GM23338 (cell line): ENCODE measurements at regions not wholly inside any gene's neighbourhood (a gene's known extent, or its start where the extent isn't known, plus 50 kb on each side); places are given as distances from the start of the nearest gene placed in this dataset.

Experiments
- ATAC-seq: fragments of 200-7000 bp; cut with Tn5 transposase; 3 replicates; pipeline ENCODE4 v1.9.1; 2020
- DNase-seq: peaks from one replicate; pipeline ENCODE4 v3.0.0-alpha.2; 2015; ENCODE audit warnings: low spot score
- H2AFZ ChIP-seq: fragments of 200-600 bp; sonication (generic); 2 replicates; pipeline ENCODE4 v1.8.0; 2016; ENCODE audit warnings: antibody characterized with exemption, mild to moderate bottlenecking, moderate library complexity
- H3F3A ChIP-seq: fragments of 200-600 bp; sonication (generic); replicated peaks from 2 replicates; pipeline ENCODE4 v1.8.0; 2017; ENCODE audit warnings: antibody characterized with exemption, mixed run types, low read depth
- H3K27ac ChIP-seq: fragments of 200-600 bp; sonication (generic); 2 replicates; pipeline ENCODE4 v1.6.1; 2016; ENCODE audit warnings: low read depth
- H3K27me3 ChIP-seq: fragments of 200-600 bp; sonication (generic); 2 replicates; pipeline ENCODE4 v1.8.0; 2016; ENCODE audit warnings: mild to moderate bottlenecking, mixed run types, moderate library complexity; ENCODE audit not compliant: insufficient read depth
- H3K36me3 ChIP-seq: fragments of 200-600 bp; sonication (generic); 2 replicates; pipeline ENCODE4 v1.8.0; 2016; ENCODE audit warnings: mild to moderate bottlenecking; ENCODE audit not compliant: insufficient read depth
- H3K4me1 ChIP-seq: fragments of 200-600 bp; sonication (generic); 2 replicates; pipeline ENCODE4 v1.8.0; 2016; ENCODE audit warnings: mild to moderate bottlenecking, moderate library complexity; ENCODE audit not compliant: insufficient read depth
- H3K4me2 ChIP-seq: fragments of 200-600 bp; sonication (generic); 2 replicates; pipeline ENCODE4 v1.7.1; 2017; ENCODE audit warnings: mixed run types
- H3K4me3 ChIP-seq: fragments of 200-600 bp; sonication (generic); 2 replicates; pipeline ENCODE4 v1.6.1; 2016; ENCODE audit warnings: mixed run types
- H3K79me2 ChIP-seq: fragments of 200-600 bp; sonication (generic); replicated peaks from 2 replicates; pipeline ENCODE4 v1.8.0; 2017; ENCODE audit warnings: mild to moderate bottlenecking; ENCODE audit not compliant: insufficient read depth
- H3K9me2 ChIP-seq: fragments of 200-600 bp; sonication (generic); 2 replicates; pipeline ENCODE4 v1.8.0; 2017; ENCODE audit not compliant: insufficient read depth
- H4K20me1 ChIP-seq: fragments of 200-600 bp; sonication (generic); replicated peaks from 2 replicates; pipeline ENCODE4 v1.8.0; 2017; ENCODE audit warnings: mild to moderate bottlenecking; ENCODE audit not compliant: insufficient read depth
- H3K27ac Mint-ChIP-seq: 2 replicates; pipeline ENCODE4 v1.8.0; 2020; ENCODE audit warnings: inconsistent platforms, mild to moderate bottlenecking, moderate library complexity, mixed read lengths
- H3K27me3 Mint-ChIP-seq: 3 replicates; pipeline ENCODE4 v1.8.0; 2022; ENCODE audit warnings: low read depth, mild to moderate bottlenecking, moderate library complexity, mixed read lengths, inconsistent platforms; ENCODE audit not compliant: insufficient read depth, poor library complexity
- H3K36me3 Mint-ChIP-seq: 3 replicates; pipeline ENCODE4 v1.8.0; 2021; ENCODE audit warnings: low read depth, mild to moderate bottlenecking, inconsistent platforms, moderate library complexity, mixed read lengths
- H3K4me1 Mint-ChIP-seq: 3 replicates; pipeline ENCODE4 v1.8.0; 2020; ENCODE audit warnings: mild to moderate bottlenecking, inconsistent platforms, mixed read lengths
- H3K4me3 Mint-ChIP-seq: 3 replicates; pipeline ENCODE4 v1.8.0; 2021; ENCODE audit warnings: moderate library complexity, mild to moderate bottlenecking, inconsistent platforms, mixed read lengths
- H3K9me3 Mint-ChIP-seq: 3 replicates; pipeline ENCODE4 v1.8.0; 2020; ENCODE audit warnings: moderate library complexity, mild to moderate bottlenecking, inconsistent platforms, mixed read lengths
- CREB1 ChIP-seq: fragments of 250-450 bp; sonication (Bioruptor Pico); IDR thresholded peaks from 2 replicates; pipeline ENCODE4 v1.5.0; 2020; ENCODE audit warnings: low read depth, mild to moderate bottlenecking, moderate library complexity
- EZH2 ChIP-seq: fragments of 200-600 bp; sonication (generic); IDR thresholded peaks from one replicate; pipeline ENCODE4 v1.8.0; 2017; ENCODE audit warnings: antibody characterized with exemption, mild to moderate bottlenecking, low read depth; ENCODE audit not compliant: unreplicated experiment
- EZH2phosphoT487 ChIP-seq: fragments of 200-600 bp; sonication (generic); IDR thresholded peaks from one replicate; pipeline ENCODE4 v1.8.1; 2018; ENCODE audit warnings: antibody characterized with exemption; ENCODE audit not compliant: unreplicated experiment
- JUNB ChIP-seq: IDR thresholded peaks from one replicate; pipeline ENCODE4 v1.6.1; 2016; ENCODE audit warnings: antibody characterized with exemption; ENCODE audit not compliant: unreplicated experiment
- NANOG ChIP-seq: IDR thresholded peaks from 2 replicates; pipeline ENCODE4 v1.6.1; 2016; ENCODE audit warnings: antibody characterized with exemption, borderline replicate concordance
- POLR2AphosphoS5 ChIP-seq: IDR thresholded peaks from 2 replicates; pipeline ENCODE4 v1.6.1; 2016; ENCODE audit warnings: antibody characterized with exemption, low read depth
- STAT1 ChIP-seq: IDR thresholded peaks from one replicate; pipeline ENCODE4 v1.6.1; 2016; ENCODE audit warnings: antibody characterized with exemption; ENCODE audit not compliant: unreplicated experiment
- ZNF114 ChIP-seq: fragments of 250-450 bp; sonication (Bioruptor Pico); IDR thresholded peaks from 2 replicates; pipeline ENCODE4 v1.5.0; 2020; ENCODE audit warnings: mild to moderate bottlenecking, moderate library complexity
- ZNF331 ChIP-seq: fragments of 250-450 bp; sonication (Bioruptor Pico); IDR thresholded peaks from 2 replicates; pipeline ENCODE4 v1.5.0; 2020; ENCODE audit warnings: low read depth, mild to moderate bottlenecking, moderate library complexity
- TF ChIP-seq, protein P1 (sequence below): IDR thresholded peaks from one replicate; pipeline ENCODE4 v1.6.1; 2018; ENCODE audit warnings: antibody characterized with exemption; ENCODE audit not compliant: unreplicated experiment
- TF ChIP-seq, protein P2 (sequence below): IDR thresholded peaks from 2 replicates; pipeline ENCODE4 v1.6.1; 2016; ENCODE audit warnings: antibody characterized with exemption
- TF ChIP-seq, protein P3 (sequence below), 2 experiments: fragments of 200-600 bp in 1 of 2; sonication (generic) in 1 of 2; conservative IDR thresholded peaks; 2 replicates each; pipeline versions ENCODE4 v1.5.1 to v1.6.1; 2016 to 2017; ENCODE audit warnings: antibody characterized with exemption in 2 of 2, low read depth in 2 of 2, mild to moderate bottlenecking in 2 of 2, moderate library complexity in 1 of 2

DNA sequence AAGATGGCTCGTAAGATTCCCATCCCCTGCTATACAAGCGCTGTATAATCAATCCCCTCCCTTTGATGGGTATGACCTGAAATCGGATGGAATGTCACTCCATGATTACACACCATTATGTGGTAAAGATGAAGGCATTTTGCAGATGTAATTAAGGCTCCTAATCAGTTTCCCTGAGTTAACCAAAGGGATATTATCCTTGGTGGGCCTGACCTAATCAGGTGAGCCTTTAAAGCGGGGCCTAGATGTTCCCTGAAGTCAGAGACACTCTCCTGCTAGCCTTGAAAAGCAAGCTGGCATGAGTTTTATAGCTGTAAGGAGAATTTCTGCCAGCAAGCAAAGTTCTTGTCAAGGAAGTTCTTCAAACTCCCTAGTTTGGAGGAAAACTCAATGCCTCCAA is 223.8 kb upstream of the FN1 start (continued):
- no peak for TF ChIP-seq STAT1
- TF ChIP-seq, protein P1, sequence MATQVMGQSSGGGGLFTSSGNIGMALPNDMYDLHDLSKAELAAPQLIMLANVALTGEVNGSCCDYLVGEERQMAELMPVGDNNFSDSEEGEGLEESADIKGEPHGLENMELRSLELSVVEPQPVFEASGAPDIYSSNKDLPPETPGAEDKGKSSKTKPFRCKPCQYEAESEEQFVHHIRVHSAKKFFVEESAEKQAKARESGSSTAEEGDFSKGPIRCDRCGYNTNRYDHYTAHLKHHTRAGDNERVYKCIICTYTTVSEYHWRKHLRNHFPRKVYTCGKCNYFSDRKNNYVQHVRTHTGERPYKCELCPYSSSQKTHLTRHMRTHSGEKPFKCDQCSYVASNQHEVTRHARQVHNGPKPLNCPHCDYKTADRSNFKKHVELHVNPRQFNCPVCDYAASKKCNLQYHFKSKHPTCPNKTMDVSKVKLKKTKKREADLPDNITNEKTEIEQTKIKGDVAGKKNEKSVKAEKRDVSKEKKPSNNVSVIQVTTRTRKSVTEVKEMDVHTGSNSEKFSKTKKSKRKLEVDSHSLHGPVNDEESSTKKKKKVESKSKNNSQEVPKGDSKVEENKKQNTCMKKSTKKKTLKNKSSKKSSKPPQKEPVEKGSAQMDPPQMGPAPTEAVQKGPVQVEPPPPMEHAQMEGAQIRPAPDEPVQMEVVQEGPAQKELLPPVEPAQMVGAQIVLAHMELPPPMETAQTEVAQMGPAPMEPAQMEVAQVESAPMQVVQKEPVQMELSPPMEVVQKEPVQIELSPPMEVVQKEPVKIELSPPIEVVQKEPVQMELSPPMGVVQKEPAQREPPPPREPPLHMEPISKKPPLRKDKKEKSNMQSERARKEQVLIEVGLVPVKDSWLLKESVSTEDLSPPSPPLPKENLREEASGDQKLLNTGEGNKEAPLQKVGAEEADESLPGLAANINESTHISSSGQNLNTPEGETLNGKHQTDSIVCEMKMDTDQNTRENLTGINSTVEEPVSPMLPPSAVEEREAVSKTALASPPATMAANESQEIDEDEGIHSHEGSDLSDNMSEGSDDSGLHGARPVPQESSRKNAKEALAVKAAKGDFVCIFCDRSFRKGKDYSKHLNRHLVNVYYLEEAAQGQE: no peak
- TF ChIP-seq, protein P2, sequence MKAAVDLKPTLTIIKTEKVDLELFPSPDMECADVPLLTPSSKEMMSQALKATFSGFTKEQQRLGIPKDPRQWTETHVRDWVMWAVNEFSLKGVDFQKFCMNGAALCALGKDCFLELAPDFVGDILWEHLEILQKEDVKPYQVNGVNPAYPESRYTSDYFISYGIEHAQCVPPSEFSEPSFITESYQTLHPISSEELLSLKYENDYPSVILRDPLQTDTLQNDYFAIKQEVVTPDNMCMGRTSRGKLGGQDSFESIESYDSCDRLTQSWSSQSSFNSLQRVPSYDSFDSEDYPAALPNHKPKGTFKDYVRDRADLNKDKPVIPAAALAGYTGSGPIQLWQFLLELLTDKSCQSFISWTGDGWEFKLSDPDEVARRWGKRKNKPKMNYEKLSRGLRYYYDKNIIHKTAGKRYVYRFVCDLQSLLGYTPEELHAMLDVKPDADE: no peak
- TF ChIP-seq EZH2: no peak
- TF ChIP-seq NANOG: no peak

DNA sequence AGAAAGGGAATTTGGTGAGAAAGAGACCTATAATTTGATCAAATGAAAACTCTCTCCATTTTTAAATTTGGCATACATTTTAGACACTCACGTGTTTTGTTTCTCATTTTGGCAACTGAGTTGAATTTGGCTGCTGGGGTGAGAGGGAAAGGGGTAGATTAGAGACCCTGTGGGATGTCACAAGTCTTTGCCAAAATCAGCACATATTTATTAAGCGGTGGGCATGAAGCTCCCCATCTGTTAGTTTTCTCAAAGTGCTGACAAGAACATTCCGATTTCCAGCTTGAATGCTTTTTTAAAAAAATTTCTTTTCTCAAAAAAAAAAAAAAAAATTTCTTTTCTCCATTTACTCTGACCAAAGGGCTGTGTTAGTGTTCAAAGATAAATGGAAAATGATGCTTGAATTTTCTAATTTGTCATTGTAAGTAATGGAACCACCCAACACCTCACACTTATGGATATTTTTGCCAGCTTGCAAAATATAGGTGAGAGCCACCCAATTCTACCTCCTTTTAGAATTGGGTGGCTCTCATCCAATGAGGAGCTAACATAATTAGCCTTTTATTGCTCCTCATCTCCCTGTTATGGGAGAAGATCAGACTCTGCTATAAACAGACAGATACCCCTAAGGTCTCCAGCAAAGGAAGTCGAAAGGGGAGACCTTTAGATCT is 222.9 kb upstream of the FN1 start:
- Mint-ChIP-seq H3K9me3 (no peaks in the 10 kb centered on the region), H3K27me3 (no peaks in the 10 kb centered on the region), H3K27ac (no peak overlapping the region), H3K4me3 (no peak overlapping the region), H3K4me1 (no peaks in the 10 kb centered on the region), H3K36me3 (no peaks in the 10 kb centered on the region)
- no peak overlapping the region for H2AFZ ChIP-seq
- no peaks in the 10 kb centered on the region for H3K79me2 ChIP-seq
- no peaks in the 10 kb centered on the region for H3K36me3 ChIP-seq
- H4K20me1 ChIP-seq: no peaks in the 10 kb centered on the region
- no peaks in the 10 kb centered on the region for H3K27me3 ChIP-seq
- no peak overlapping the region for H3K4me2 ChIP-seq
- no peak overlapping the region for H3K27ac ChIP-seq
- no peaks in the 10 kb centered on the region for H3F3A ChIP-seq
- DNase-seq (no peak), ATAC-seq (no peak)
- H3K4me1 ChIP-seq: no peaks in the 10 kb centered on the region; the same call in 1 of the 2 replicates
- H3K9me2 ChIP-seq: no peaks in the 10 kb centered on the region
- no peak overlapping the region for H3K4me3 ChIP-seq
- no peak for TF ChIP-seq ZNF331
- TF ChIP-seq CREB1 (CRISPR knock-in tag): no peak
- TF ChIP-seq EZH2: no peak
- no peak for TF ChIP-seq POLR2AphosphoS5
- TF ChIP-seq ZNF114 (CRISPR knock-in tag): no peak
- TF ChIP-seq, protein P2: no peak
- TF ChIP-seq, protein P1: no peak
- no peak for TF ChIP-seq NANOG
- TF ChIP-seq JUNB: no peak
- no peak for TF ChIP-seq STAT1
- TF ChIP-seq EZH2phosphoT487: no peak
- TF ChIP-seq, protein P3, sequence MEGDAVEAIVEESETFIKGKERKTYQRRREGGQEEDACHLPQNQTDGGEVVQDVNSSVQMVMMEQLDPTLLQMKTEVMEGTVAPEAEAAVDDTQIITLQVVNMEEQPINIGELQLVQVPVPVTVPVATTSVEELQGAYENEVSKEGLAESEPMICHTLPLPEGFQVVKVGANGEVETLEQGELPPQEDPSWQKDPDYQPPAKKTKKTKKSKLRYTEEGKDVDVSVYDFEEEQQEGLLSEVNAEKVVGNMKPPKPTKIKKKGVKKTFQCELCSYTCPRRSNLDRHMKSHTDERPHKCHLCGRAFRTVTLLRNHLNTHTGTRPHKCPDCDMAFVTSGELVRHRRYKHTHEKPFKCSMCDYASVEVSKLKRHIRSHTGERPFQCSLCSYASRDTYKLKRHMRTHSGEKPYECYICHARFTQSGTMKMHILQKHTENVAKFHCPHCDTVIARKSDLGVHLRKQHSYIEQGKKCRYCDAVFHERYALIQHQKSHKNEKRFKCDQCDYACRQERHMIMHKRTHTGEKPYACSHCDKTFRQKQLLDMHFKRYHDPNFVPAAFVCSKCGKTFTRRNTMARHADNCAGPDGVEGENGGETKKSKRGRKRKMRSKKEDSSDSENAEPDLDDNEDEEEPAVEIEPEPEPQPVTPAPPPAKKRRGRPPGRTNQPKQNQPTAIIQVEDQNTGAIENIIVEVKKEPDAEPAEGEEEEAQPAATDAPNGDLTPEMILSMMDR (conservative IDR thresholded peaks at IDR 0.05; ENCODE audit: low read depth in 2 of 2): no peak
